ENCODE measurements at regions not wholly inside any gene's neighbourhood (a gene's known extent, or its start where the extent isn't known, plus 50 kb on each side); places are given as distances from the start of the nearest gene placed in this dataset.

GRCh38 chr4:1471443-1472147 is 65.4 kb upstream of the NKX1-1 start:
- H3K79me2 ChIP-seq (ENCODE audit: insufficient read depth, low read length) = no peaks in the 10 kb centered on the region
- no peak overlapping the region for H3K4me2 ChIP-seq (ENCODE audit: low read length)
- no peaks in the 10 kb centered on the region for H3K36me3 ChIP-seq (ENCODE audit: insufficient read depth, low read length)
- no peak overlapping the region for H3K4me3 ChIP-seq (ENCODE audit: low read depth, low read length, poor library complexity, severe bottlenecking)
- H3K4me1 ChIP-seq (ENCODE audit: insufficient read depth, low read length, severe bottlenecking) = no peaks in the 10 kb centered on the region
- TF ChIP-seq EZH2 (IDR thresholded peaks at IDR 0.05; ENCODE audit: borderline replicate concordance, low read length) = no peak
- TF ChIP-seq CTCF (IDR thresholded peaks at IDR 0.05; ENCODE audit: low read length) = no peak
- H3K9me3 ChIP-seq (ENCODE audit: low read length) = no peaks in the 10 kb centered on the region
- H3K9me2 ChIP-seq (ENCODE audit: low read depth, low read length) = no peaks in the 10 kb centered on the region
- no peaks in the 10 kb centered on the region for H4K20me1 ChIP-seq (ENCODE audit: insufficient read depth, low read length)
- H3K27ac ChIP-seq (ENCODE audit: low read depth, low read length, poor library complexity, severe bottlenecking) = no peak overlapping the region
- H3K9ac ChIP-seq (ENCODE audit: low read length) = no peak overlapping the region
- no peak overlapping the region for H2AFZ ChIP-seq (ENCODE audit: low read length)
- H3F3A ChIP-seq (ENCODE audit: insufficient read depth, low read length) = no peaks in the 10 kb centered on the region
- H3K27me3 ChIP-seq (ENCODE audit: insufficient read depth, low read length) = no peaks in the 10 kb centered on the region

GRCh38 chr4:1470816-1471442 is 64.7 kb upstream of the NKX1-1 start:
- Histone ChIP-seq H2AFZ (ENCODE audit: low read length) (no peak overlapping the region), H4K20me1 (ENCODE audit: insufficient read depth, low read length) (no peaks in the 10 kb centered on the region), H3K4me2 (ENCODE audit: low read length) (no peak overlapping the region), H3K27ac (ENCODE audit: low read depth, low read length, poor library complexity, severe bottlenecking) (no peak overlapping the region), H3K4me3 (ENCODE audit: low read depth, low read length, poor library complexity, severe bottlenecking) (no peak overlapping the region), H3K27me3 (ENCODE audit: insufficient read depth, low read length) (no peaks in the 10 kb centered on the region), H3K36me3 (ENCODE audit: insufficient read depth, low read length) (no peaks in the 10 kb centered on the region), H3K9me3 (ENCODE audit: low read length) (no peaks in the 10 kb centered on the region), H3K9ac (ENCODE audit: low read length) (no peak overlapping the region), H3F3A (ENCODE audit: insufficient read depth, low read length) (no peaks in the 10 kb centered on the region), H3K4me1 (ENCODE audit: insufficient read depth, low read length, severe bottlenecking) (no peaks in the 10 kb centered on the region), H3K79me2 (ENCODE audit: insufficient read depth, low read length) (no peaks in the 10 kb centered on the region), H3K9me2 (ENCODE audit: low read depth, low read length) (no peaks in the 10 kb centered on the region)
- TF ChIP-seq EZH2 (IDR thresholded peaks at IDR 0.05; ENCODE audit: borderline replicate concordance, low read length) (no peak), CTCF (IDR thresholded peaks at IDR 0.05; ENCODE audit: low read length) (no peak)

- Histone ChIP-seq H3K27ac (ENCODE audit: low read depth, low read length, poor library complexity, severe bottlenecking) (no peak overlapping the region), H3K79me2 (ENCODE audit: insufficient read depth, low read length) (no peaks in the 10 kb centered on the region), H3K4me2 (ENCODE audit: low read length) (no peak overlapping the region), H3K36me3 (ENCODE audit: insufficient read depth, low read length) (no peaks in the 10 kb centered on the region), H3K4me3 (ENCODE audit: low read depth, low read length, poor library complexity, severe bottlenecking) (no peak overlapping the region), H2AFZ (ENCODE audit: low read length) (no peak overlapping the region), H3K27me3 (ENCODE audit: insufficient read depth, low read length) (no peaks in the 10 kb centered on the region), H4K20me1 (ENCODE audit: insufficient read depth, low read length) (no peaks in the 10 kb centered on the region), H3F3A (ENCODE audit: insufficient read depth, low read length) (no peaks in the 10 kb centered on the region), H3K4me1 (ENCODE audit: insufficient read depth, low read length, severe bottlenecking) (no peaks in the 10 kb centered on the region), H3K9me2 (ENCODE audit: low read depth, low read length) (no peaks in the 10 kb centered on the region), H3K9me3 (ENCODE audit: low read length) (no peaks in the 10 kb centered on the region), H3K9ac (ENCODE audit: low read length) (no peak overlapping the region)
- TF ChIP-seq CTCF (IDR thresholded peaks at IDR 0.05; ENCODE audit: low read length) (no peak), EZH2 (IDR thresholded peaks at IDR 0.05; ENCODE audit: borderline replicate concordance, low read length) (no peak)
Measured at GRCh38 chr4:1470393-1470670, 64.1 kb upstream of the NKX1-1 start.
